Endothelial cell of umbilical vein (primary cell): ENCODE measurements at regions not wholly inside any gene's neighbourhood (a gene's known extent, or its start where the extent isn't known, plus 50 kb on each side); places are given as distances from the start of the nearest gene placed in this dataset.
"Not testable (repeated sequence)": the region's sequence is repeated elsewhere in the genome, so short reads cannot be mapped to it uniquely, and the experiment has no call there.

Experiments
- CTCF ChIP-seq, 2 donors: IDR thresholded peaks; 1 replicate in 1 of 2; 2 replicates in 1 of 2; pipeline ENCODE4 v1.5.1; 2011; ENCODE audit warnings: low read length in 2 of 2, mild to moderate bottlenecking in 2 of 2, moderate library complexity in 2 of 2, control low read depth in 1 of 2, inconsistent platforms in 1 of 2, low read depth in 1 of 2; ENCODE audit not compliant: insufficient read depth in 1 of 2; ENCODE audit errors: extremely low read depth in 1 of 2
- EZH2 ChIP-seq: IDR thresholded peaks from 2 replicates; pipeline ENCODE4 v1.6.1; 2012; ENCODE audit warnings: borderline replicate concordance, low read depth, mild to moderate bottlenecking, moderate library complexity, low read length, inconsistent platforms; ENCODE audit not compliant: severe bottlenecking
- GATA2 ChIP-seq: IDR thresholded peaks from 2 replicates; pipeline ENCODE4 v1.7.0; 2011; ENCODE audit warnings: low read depth, mild to moderate bottlenecking, moderate library complexity, mixed read lengths, low read length; ENCODE audit not compliant: insufficient read length, insufficient read depth
- JUN ChIP-seq: IDR thresholded peaks from 2 replicates; pipeline ENCODE4 v1.6.1; 2011; ENCODE audit warnings: borderline replicate concordance, low read depth; ENCODE audit not compliant: insufficient read length, insufficient read depth
- MAX ChIP-seq: IDR thresholded peaks from 2 replicates; pipeline ENCODE4 v1.6.1; 2011; ENCODE audit not compliant: insufficient read depth, insufficient read length
- MYC ChIP-seq: IDR thresholded peaks from one replicate; pipeline ENCODE4 v1.6.1; 2011; ENCODE audit warnings: mild to moderate bottlenecking, low read depth, low read length
- POLR2A ChIP-seq: IDR thresholded peaks from 2 replicates; pipeline ENCODE4 v1.6.1; 2012; ENCODE audit warnings: low read depth, mild to moderate bottlenecking, control low read depth, low read length
- POLR2AphosphoS5 ChIP-seq: IDR thresholded peaks from 2 replicates; pipeline ENCODE4 v1.6.1; 2012; ENCODE audit warnings: low read depth, mild to moderate bottlenecking, control low read depth, low read length, moderate library complexity; ENCODE audit not compliant: insufficient read depth

GRCh38 chr18:14967246-14967645 is 219.3 kb downstream of the ANKRD30B start:
- TF ChIP-seq CTCF (IDR thresholded peaks at IDR 0.05; ENCODE audit: extremely low read depth in 1 of 2, insufficient read depth in 1 of 2, low read depth in 1 of 2, low read length in 2 of 2); MYC; EZH2; POLR2A; GATA2; POLR2AphosphoS5; MAX; JUN: not testable (repeated sequence)
